Spinal cord (tissue), 9 donors: ENCODE measurements at regions not wholly inside any gene's neighbourhood (a gene's known extent, or its start where the extent isn't known, plus 50 kb on each side); places are given as distances from the start of the nearest gene placed in this dataset.

ENCODE experiments used
- DNase-seq, 6 donors: peaks; one replicate each; pipeline versions ENCODE4 v3.0.0 to v3.0.0-alpha.2; 2013 to 2015; ENCODE audit warnings: low spot score in 6 of 6, low read depth in 4 of 6
- H3K27ac ChIP-seq: one replicate; pipeline ENCODE4 v1.5.1; 2013; ENCODE audit warnings: low read depth, low read length, control low read depth
- H3K27me3 ChIP-seq: one replicate; pipeline ENCODE4 v1.6.1; 2013; ENCODE audit warnings: low read length; ENCODE audit not compliant: control insufficient read depth, insufficient read depth
- H3K36me3 ChIP-seq: one replicate; pipeline ENCODE4 v1.6.1; 2013; ENCODE audit warnings: low read length; ENCODE audit not compliant: control insufficient read depth, insufficient read depth
- H3K4me1 ChIP-seq: one replicate; pipeline ENCODE4 v1.6.1; 2013; ENCODE audit warnings: low read length; ENCODE audit not compliant: control insufficient read depth, insufficient read depth
- H3K4me3 ChIP-seq: one replicate; pipeline ENCODE4 v1.5.1; 2013; ENCODE audit warnings: low read depth, low read length, control low read depth
- H3K9me3 ChIP-seq: one replicate; pipeline ENCODE4 v1.6.1; 2013; ENCODE audit warnings: low read length; ENCODE audit not compliant: control insufficient read depth, insufficient read depth
- WGBS: methylation state at CpG from one replicate; pipeline ENCODE4 v1.1.5; 2013; ENCODE audit warnings: missing lambda C conversion rate; ENCODE audit not compliant: insufficient coverage; 5-methylcytosine and 5-hydroxymethylcytosine counted together
- donor health status: healthy.

- Histone ChIP-seq H3K36me3 (no peaks in the 10 kb centered on the region), H3K4me3 (no peak overlapping the region), H3K27me3 (no peaks in the 10 kb centered on the region), H3K9me3 (no peaks in the 10 kb centered on the region), H3K27ac (no peak overlapping the region), H3K4me1 (no peaks in the 10 kb centered on the region)
- peak in 2 of 6 donors; percentile 21 to 75 for DNase-seq
- WGBS, result no CpG with 5 or more reads among the region's 1 CpG
These were observed 160.6 kb downstream of the METTL4 start for GRCh38 chr18:2410688-2411087.

DNA sequence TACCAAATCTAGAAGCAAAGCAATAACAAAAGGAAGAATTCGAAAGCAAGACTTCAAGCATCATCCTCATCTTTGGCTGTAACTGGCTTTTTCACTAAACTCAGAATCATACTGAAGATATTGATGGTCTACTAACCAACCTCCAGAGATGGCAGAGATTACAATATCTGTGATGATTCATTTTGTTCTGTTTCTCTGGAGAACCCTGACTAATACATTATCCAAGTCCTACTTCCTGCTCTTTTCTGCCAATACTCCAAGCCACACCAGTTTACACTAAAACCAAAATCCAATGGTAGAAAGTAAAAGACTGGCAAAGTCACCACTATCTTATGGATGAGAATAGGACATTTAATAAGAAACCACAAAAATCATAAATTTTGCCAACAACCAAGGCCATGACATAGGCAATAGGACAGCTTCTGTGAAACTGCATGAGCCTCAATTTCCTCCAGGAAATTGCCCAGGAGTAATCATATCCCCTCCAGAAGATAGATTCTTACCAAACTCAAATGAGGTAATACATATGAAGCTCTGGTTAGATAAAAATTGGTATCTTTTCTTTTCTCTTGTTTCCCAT lies 159.8 kb downstream of the METTL4 start:
- no peak for DNase-seq

DNA sequence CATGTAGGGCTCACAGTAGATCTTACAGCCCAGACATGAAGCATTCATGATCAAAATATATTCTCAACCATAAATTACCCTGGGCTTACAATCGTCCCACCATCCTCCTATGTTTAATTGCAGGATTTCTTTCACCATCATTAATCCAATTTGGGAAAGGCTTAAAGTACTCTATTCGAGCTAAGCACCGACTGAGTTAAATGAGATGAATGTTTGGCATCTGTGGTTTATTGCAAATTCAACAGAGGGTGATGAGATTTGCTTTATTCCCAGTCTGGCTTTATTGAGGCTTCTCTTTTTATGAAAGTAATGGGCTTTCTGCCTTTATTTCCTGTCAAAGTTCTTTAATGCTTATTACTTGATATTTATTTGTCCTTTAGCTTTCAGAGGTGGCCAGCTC lies 159.0 kb downstream of the METTL4 start:
- Histone ChIP-seq H3K27ac (no peak overlapping the region), H3K27me3 (no peaks in the 10 kb centered on the region), H3K4me1 (no peaks in the 10 kb centered on the region), H3K4me3 (no peak overlapping the region), H3K9me3 (no peaks in the 10 kb centered on the region), H3K36me3 (no peaks in the 10 kb centered on the region)
- WGBS, result no CpG with 5 or more reads among the region's 3 CpGs
- DNase-seq, result peak in 1 of 6 donors; percentile 67

More for the DNA sequence above, 159.8 kb downstream of the METTL4 start:
- H3K4me3 ChIP-seq, result no peak overlapping the region
- H3K9me3 ChIP-seq, result no peaks in the 10 kb centered on the region
- no peaks in the 10 kb centered on the region for H3K4me1 ChIP-seq
- no peaks in the 10 kb centered on the region for H3K36me3 ChIP-seq
- H3K27ac ChIP-seq, result no peak overlapping the region
- no CpG with 5 or more reads among the region's 1 CpG for WGBS
- no peaks in the 10 kb centered on the region for H3K27me3 ChIP-seq

- H3K27ac ChIP-seq, result no peak overlapping the region
- H3K4me3 ChIP-seq, result no peak overlapping the region
- 81% methylated on average over 5 of the region's 9 CpGs for WGBS
These were observed 158.1 kb downstream of the METTL4 start for GRCh38 chr18:2412996-2413751.

GRCh38 chr18:2414235-2414634 lies 157.1 kb downstream of the METTL4 start:
- Histone ChIP-seq H3K36me3 (no peaks in the 10 kb centered on the region), H3K9me3 (no peaks in the 10 kb centered on the region), H3K4me1 (no peaks in the 10 kb centered on the region), H3K27me3 (no peaks in the 10 kb centered on the region), H3K27ac (no peak overlapping the region), H3K4me3 (no peak overlapping the region)
- DNase-seq, result no peak

More at GRCh38 chr18:2412996-2413751, 158.1 kb downstream of the METTL4 start:
- Histone ChIP-seq H3K36me3 (no peaks in the 10 kb centered on the region), H3K4me1 (no peaks in the 10 kb centered on the region), H3K27me3 (no peaks in the 10 kb centered on the region), H3K9me3 (no peaks in the 10 kb centered on the region)
- peak in 1 of 6 donors; percentile 32 for DNase-seq

- Histone ChIP-seq H3K27me3 (no peaks in the 10 kb centered on the region), H3K4me1 (no peaks in the 10 kb centered on the region), H3K4me3 (no peak overlapping the region), H3K36me3 (no peaks in the 10 kb centered on the region), H3K27ac (no peak overlapping the region), H3K9me3 (no peaks in the 10 kb centered on the region)
- WGBS, result 97% methylated on average over 3 of the region's 3 CpGs
- DNase-seq, result no peak
These were observed 155.6 kb downstream of the METTL4 start for GRCh38 chr18:2415656-2416055.

DNA sequence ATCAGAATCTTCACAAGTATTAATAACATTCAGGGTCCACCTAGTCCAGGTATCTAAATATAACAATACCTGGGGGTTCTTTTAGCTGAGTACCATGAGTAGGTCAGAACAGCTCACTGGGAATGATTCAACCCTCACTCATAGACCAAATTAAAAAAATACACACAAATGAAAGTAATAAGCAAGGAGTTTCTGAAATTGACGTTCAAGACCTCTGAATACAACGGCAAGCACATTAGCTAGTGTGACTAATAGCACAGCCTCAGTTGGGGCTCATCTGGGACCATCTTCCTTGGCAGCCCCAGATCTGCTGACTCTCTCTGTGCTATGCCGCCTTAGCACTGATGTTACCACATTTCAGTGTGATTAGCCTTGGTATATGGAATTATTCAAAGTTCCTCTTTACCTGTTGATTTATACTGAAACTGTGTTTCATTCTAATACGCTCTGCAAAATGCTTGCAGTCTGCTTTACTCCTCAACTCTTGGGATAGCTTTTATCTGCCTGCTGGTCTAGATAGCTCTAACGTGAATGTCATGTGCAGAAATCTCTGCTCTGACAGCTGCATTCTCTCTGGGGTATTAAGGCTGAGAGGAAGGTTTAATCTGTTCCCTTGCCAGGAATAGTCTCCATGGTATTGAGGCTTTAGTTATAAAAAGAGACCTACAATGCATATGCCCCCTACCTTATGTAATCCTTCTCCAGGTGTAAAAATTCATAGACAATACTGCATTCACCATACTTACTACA lies 153.3 kb downstream of the METTL4 start:
- peak in 2 of 6 donors; percentile 6 to 42 for DNase-seq
- no peaks in the 10 kb centered on the region for H3K9me3 ChIP-seq
- no peak overlapping the region for H3K27ac ChIP-seq
- WGBS, result 60% methylated on average over 1 of the region's 5 CpGs
- no peaks in the 10 kb centered on the region for H3K27me3 ChIP-seq
- no peaks in the 10 kb centered on the region for H3K36me3 ChIP-seq
- no peak overlapping the region for H3K4me3 ChIP-seq
- H3K4me1 ChIP-seq, result no peaks in the 10 kb centered on the region

- Histone ChIP-seq H3K27ac (no peak overlapping the region), H3K36me3 (no peaks in the 10 kb centered on the region), H3K27me3 (no peaks in the 10 kb centered on the region), H3K9me3 (no peaks in the 10 kb centered on the region), H3K4me3 (no peak overlapping the region), H3K4me1 (no peaks in the 10 kb centered on the region)
- 93% methylated on average over 4 of the region's 4 CpGs for WGBS
- no peak for DNase-seq
These were observed 150.9 kb downstream of the METTL4 start for GRCh38 chr18:2420367-2420766.

DNA sequence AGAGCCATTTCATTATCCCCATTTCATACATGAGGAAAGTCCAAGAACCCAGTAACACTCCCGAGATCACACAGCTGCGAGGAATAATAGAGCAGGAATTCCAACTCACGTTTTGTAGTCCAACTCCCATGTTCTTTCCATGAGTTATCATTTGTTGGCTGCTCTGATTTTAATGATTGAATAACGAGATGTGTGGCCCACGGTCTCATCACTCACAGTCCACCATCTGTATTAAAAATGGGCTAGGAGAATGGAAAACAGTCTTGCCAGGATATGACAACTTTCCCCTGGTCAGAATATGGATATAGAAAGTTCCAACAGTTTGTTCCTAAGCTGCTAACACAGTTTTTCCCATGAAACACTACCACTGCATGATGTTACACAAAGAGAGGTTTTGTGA lies 147.5 kb downstream of the METTL4 start:
- no peak overlapping the region for H3K27ac ChIP-seq
- no CpG with 5 or more reads among the region's 5 CpGs for WGBS

More for the DNA sequence above, 147.5 kb downstream of the METTL4 start:
- no peak overlapping the region for H3K4me3 ChIP-seq
- no peaks in the 10 kb centered on the region for H3K9me3 ChIP-seq
- no peak for DNase-seq
- no peaks in the 10 kb centered on the region for H3K4me1 ChIP-seq
- no peaks in the 10 kb centered on the region for H3K27me3 ChIP-seq
- H3K36me3 ChIP-seq, result no peaks in the 10 kb centered on the region
